ENCODE measurements at regions not wholly inside any gene's neighbourhood (a gene's known extent, or its start where the extent isn't known, plus 50 kb on each side); places are given as distances from the start of the nearest gene placed in this dataset.

DNA sequence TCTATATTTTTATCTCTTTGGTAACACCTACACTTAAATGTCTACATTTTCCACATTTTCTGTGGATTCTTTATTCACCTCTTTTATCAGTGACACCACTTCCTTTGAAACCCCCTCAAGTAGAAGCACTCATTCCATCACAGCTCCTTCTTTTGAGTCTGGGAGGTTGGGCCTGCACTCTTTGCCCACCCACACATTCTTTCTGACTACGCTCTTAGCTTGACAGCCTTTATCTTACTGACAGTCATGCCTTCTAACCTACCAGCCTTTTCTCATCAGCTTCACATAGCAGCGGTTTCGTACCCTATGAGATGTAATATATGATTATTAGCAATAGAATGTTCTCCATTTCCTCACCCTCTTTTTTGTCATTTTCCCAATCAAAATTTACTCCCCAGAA is 151.9 kb downstream of the TNFSF18 start:
- H3K4me3 ChIP-seq (replicated peaks; ENCODE audit: insufficient read depth, low read length): no peak overlapping the region
- H3K27ac ChIP-seq (replicated peaks): no peak overlapping the region
- no peaks in the 10 kb centered on the region for H3K27me3 ChIP-seq (ENCODE audit: insufficient read depth, poor library complexity, severe bottlenecking)
- no peak for DNase-seq (ENCODE audit: low read depth in 1 of 2, low spot score in 1 of 2)
- TF ChIP-seq POLR2AphosphoS5 (IDR thresholded peaks at IDR 0.05; ENCODE audit: low read depth): no peak
- TF ChIP-seq, protein P1, sequence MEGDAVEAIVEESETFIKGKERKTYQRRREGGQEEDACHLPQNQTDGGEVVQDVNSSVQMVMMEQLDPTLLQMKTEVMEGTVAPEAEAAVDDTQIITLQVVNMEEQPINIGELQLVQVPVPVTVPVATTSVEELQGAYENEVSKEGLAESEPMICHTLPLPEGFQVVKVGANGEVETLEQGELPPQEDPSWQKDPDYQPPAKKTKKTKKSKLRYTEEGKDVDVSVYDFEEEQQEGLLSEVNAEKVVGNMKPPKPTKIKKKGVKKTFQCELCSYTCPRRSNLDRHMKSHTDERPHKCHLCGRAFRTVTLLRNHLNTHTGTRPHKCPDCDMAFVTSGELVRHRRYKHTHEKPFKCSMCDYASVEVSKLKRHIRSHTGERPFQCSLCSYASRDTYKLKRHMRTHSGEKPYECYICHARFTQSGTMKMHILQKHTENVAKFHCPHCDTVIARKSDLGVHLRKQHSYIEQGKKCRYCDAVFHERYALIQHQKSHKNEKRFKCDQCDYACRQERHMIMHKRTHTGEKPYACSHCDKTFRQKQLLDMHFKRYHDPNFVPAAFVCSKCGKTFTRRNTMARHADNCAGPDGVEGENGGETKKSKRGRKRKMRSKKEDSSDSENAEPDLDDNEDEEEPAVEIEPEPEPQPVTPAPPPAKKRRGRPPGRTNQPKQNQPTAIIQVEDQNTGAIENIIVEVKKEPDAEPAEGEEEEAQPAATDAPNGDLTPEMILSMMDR (IDR thresholded peaks at IDR 0.05; ENCODE audit: insufficient read depth, low read length): no peak
- no peak for TF ChIP-seq GABPA (IDR thresholded peaks at IDR 0.05; ENCODE audit: low read depth)
- TF ChIP-seq, protein P2, sequence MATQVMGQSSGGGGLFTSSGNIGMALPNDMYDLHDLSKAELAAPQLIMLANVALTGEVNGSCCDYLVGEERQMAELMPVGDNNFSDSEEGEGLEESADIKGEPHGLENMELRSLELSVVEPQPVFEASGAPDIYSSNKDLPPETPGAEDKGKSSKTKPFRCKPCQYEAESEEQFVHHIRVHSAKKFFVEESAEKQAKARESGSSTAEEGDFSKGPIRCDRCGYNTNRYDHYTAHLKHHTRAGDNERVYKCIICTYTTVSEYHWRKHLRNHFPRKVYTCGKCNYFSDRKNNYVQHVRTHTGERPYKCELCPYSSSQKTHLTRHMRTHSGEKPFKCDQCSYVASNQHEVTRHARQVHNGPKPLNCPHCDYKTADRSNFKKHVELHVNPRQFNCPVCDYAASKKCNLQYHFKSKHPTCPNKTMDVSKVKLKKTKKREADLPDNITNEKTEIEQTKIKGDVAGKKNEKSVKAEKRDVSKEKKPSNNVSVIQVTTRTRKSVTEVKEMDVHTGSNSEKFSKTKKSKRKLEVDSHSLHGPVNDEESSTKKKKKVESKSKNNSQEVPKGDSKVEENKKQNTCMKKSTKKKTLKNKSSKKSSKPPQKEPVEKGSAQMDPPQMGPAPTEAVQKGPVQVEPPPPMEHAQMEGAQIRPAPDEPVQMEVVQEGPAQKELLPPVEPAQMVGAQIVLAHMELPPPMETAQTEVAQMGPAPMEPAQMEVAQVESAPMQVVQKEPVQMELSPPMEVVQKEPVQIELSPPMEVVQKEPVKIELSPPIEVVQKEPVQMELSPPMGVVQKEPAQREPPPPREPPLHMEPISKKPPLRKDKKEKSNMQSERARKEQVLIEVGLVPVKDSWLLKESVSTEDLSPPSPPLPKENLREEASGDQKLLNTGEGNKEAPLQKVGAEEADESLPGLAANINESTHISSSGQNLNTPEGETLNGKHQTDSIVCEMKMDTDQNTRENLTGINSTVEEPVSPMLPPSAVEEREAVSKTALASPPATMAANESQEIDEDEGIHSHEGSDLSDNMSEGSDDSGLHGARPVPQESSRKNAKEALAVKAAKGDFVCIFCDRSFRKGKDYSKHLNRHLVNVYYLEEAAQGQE (IDR thresholded peaks at IDR 0.05; ENCODE audit: insufficient replicate concordance, low read depth): no peak
- TF ChIP-seq SPI1 (IDR thresholded peaks at IDR 0.05; ENCODE audit: borderline replicate concordance, low read depth): no peak

DNA sequence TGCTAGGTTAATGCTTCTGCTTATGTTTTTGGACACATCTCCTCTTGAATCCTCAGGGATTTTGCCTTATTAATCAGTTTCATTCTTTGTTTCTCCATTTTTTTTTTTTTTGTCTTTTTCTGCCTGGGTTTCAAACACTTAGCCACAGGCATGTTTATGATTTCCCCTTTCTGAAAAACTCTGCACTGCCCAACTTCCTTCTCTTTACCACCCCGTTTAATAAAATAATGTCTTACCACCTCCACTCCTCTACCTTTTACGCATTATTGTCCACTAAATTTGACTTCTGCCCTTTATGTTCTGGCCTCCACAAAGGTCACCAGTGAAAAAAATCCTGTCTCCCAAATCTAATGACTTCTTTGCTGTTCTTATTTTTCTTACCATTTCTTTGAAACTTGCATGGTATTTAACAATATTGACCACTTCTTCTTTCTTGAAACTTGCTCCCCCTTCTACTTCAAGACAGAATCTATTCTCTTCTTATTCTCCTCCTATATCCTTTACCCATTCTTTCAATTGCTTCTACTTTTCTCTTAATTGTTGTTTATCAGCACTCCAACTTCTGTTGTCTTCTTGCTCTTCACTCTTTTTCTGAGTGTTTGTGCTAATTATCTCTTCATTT is 150.3 kb downstream of the TNFSF18 start:
- Histone ChIP-seq H3K27ac (replicated peaks) (peak overlapping the region; percentile 66), H3K4me3 (replicated peaks; ENCODE audit: insufficient read depth, low read length) (no peak overlapping the region), H3K27me3 (ENCODE audit: insufficient read depth, poor library complexity, severe bottlenecking) (no peaks in the 10 kb centered on the region)
- TF ChIP-seq, protein P2 (IDR thresholded peaks at IDR 0.05; ENCODE audit: insufficient replicate concordance, low read depth): no peak
- peak; percentile 85 for TF ChIP-seq SPI1 (IDR thresholded peaks at IDR 0.05; ENCODE audit: borderline replicate concordance, low read depth)
- peak in 1 of 2 experiments; percentile 33 for DNase-seq (ENCODE audit: low read depth in 1 of 2, low spot score in 1 of 2)

DNA sequence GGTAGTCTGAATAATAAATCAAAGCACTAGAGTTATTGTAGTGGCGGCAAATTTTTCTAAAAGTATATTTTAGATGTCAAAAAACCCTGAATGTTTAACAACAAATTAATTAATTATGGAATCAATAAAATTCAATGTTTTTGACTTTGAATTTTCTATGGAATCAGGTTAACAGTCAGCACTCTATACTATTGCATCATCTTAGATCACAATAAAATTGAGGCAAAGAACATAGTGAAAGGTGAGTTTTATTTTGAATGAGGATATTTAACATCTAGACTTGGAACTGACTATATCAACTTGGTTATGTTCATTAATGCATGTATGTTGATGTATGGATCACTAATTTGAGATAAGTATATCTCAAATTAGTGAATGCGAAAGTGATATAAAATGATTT is 148.5 kb downstream of the TNFSF18 start:
- Histone ChIP-seq H3K27me3 (ENCODE audit: insufficient read depth, poor library complexity, severe bottlenecking) (no peaks in the 10 kb centered on the region), H3K27ac (replicated peaks) (no peak overlapping the region), H3K4me3 (replicated peaks; ENCODE audit: insufficient read depth, low read length) (no peak overlapping the region)
- no peak for DNase-seq (ENCODE audit: low read depth in 1 of 2, low spot score in 1 of 2)
- no peak for TF ChIP-seq POLR2AphosphoS5 (IDR thresholded peaks at IDR 0.05; ENCODE audit: low read depth)
- TF ChIP-seq GABPA (IDR thresholded peaks at IDR 0.05; ENCODE audit: low read depth): no peak
- TF ChIP-seq SPI1 (IDR thresholded peaks at IDR 0.05; ENCODE audit: borderline replicate concordance, low read depth): no peak
- TF ChIP-seq, protein P1 (IDR thresholded peaks at IDR 0.05; ENCODE audit: insufficient read depth, low read length): no peak
- TF ChIP-seq, protein P2 (IDR thresholded peaks at IDR 0.05; ENCODE audit: insufficient replicate concordance, low read depth): no peak
